ENCODE measurements at regions not wholly inside any gene's neighbourhood (a gene's known extent, or its start where the extent isn't known, plus 50 kb on each side); places are given as distances from the start of the nearest gene placed in this dataset.

DNA sequence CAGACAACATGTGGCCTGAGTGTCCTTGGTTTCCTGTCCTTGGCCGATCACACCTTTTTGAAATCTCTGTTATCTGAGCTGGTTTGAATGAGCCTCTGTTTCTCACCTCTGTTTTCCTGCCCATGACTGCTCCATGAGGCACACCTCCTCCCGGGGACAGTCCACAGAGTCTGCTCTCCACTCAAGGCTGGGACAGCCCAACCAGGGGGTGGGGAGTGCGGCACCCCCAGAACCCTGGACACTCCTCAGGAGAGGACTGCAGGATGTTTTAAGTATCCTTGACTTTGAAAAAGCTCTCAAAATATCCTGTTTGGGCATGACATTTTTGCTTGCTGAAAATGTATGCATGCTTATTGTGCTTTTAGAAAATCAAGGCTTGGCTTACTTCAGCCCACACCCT, 333.0 kb upstream of the N4BP1 start:
- DNase-seq (ENCODE audit: low spot score), result no peak

DNA sequence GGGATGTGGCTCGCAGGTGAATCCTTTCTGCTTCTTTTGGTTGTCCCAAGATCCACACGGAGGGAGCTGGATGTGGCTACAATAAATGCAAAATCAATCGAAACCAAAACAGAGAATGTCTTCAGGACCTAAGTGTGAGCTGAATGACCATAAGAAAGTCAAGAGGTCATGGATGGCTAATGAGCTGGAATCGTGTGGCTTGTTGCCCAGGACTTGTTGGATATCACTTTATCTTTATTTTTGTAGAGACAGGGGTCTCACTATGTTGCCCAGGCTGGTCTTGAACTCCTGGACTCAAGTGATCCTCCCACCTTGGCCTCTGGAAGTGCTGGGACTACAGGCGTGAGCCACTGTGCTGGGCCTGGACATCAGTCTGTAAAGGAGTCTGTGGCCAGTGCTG, 326.8 kb upstream of the N4BP1 start:
- no peak for DNase-seq (ENCODE audit: low spot score)

DNA sequence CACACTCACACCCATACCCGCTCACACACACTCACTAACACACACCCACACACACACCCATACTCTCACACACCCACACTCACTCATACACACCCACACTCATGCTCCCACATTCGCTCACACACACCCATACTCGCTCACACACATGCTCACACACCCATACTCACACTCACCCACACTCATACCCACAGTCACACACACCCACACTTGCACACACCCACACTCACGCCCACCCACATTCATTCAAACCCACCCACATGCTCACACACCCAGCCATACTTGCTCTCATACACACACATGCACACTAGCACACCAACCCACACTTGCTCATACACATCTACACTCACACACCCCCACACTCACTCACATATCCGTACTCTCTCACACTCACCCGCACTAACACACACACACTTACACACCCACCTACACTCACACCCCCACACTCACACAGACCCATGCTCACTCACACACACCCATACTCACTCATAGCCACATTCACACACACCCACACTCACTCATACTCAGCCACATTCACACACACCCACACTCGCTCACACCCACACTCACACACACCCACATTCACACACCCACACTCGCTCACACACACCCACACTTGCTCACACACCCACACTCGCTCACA, 322.4 kb upstream of the N4BP1 start:
- no peak for DNase-seq (ENCODE audit: low spot score)

DNA sequence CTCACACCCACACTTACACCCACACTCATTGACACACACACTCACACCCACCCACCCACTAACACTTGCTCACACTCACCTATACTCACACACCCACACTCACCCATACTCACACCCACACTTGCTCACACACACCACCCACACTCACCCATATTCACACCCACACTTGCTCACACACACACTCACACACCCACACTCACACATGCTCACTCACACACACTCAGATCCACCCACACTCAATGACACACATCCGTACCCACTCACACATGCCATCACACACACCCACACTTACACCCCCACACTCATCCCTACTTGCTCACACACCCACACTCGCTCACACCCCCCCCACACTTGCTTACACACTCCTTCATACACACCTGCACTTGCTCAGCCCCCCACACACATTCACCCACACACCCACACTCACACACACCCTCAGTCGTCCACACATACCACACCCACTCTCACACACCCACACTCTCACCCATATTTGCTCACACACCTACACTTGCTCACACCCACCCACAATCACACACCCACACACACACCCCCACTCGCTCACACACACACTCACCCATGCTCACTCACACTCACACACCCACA, 321.1 kb upstream of the N4BP1 start:
- DNase-seq (ENCODE audit: low spot score), result no peak

DNA sequence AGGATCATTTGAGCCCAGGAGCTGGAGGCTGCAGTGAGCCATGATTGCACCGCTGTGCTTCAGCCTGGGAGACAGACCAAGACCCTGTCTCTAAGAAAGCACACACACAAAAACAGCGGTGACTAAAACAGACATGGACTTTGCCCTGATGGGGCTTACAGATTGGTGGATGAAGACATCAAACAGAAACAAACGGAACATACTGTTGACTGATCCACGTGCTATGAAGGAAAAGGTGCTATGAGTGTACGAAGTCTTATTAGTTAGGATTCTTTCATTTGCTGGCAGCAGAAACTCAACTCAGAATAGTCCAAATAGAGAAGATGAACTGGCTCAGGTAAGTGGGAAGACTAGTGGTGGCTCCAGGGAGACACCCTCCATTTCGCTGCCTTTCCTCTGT, 309.8 kb upstream of the N4BP1 start:
- no peak for DNase-seq (ENCODE audit: low spot score)

DNA sequence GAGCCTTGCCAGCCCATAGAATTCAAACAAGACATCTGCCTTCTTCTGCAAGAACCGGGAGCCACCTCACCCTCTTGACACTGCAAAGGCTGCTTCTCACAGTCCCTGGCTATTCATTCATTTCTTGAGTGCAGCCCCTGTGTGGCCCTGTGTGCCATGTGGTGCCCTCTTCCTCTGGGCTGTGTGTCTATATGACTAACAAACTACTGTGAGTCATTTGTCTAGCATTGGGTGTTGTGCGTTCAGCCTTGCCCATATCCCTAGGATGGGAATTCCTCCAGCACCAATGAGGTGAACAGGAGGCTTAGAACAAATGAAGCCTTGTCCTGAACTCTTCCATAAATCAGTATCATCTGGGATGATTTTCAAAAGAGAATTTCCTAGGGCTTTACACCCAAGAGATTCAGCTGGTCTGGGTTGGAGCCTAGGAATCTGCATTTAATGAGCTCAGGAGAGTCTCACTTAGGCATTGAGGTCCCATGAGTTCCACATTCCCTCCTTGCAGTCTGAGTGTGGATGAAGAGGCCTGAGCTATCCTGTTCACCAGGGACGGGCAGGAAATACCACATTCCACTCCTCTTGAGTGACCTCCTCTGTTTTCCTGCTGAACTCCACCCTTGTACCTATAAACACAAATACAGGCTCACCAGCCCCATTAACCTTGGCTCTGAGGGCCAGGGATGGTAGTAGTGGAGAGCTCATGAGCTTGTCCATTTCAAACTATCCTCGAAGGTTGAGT, 308.7 kb upstream of the N4BP1 start:
- no peak for DNase-seq (ENCODE audit: low spot score)

DNA sequence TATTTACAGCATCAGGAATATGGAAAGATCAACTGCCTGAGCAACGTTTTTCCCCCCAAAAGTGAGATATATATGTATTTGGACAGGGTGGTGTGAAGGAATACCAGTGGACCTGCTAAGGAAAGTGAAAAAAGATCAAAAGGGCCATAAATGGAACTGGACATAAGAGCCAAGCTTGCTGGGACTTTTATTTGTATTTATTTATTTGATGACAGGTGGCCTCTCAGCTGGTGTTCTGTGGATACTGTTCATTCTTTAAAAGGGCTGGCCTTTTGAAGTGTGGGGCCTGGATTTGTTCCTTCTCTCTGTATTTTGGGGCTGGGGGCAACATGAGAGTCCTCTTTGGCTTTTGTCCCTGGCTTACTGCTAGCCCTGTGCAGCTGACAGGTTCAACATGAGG, 306.6 kb upstream of the N4BP1 start:
- no peak for DNase-seq (ENCODE audit: low spot score)

DNA sequence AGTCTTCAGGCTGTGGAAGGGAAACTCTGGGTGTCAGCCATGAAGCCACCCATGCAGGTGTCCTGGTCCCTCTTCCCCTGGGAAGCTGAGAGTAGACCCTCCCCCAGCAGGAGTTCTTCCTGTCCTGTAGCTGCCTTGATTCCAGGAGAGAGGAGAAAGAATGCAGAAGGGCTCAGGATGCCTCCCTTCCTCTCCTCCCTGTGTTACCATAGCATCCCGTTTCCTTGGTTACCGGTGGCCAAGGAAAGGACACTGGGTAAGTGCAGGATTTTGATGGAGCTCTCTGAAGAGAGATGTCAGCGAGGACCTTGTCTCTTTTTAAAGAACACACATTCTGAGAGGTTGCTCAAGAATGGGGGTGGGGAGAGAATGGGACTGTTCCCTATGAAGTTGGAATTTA, 304.1 kb upstream of the N4BP1 start:
- DNase-seq (ENCODE audit: low spot score), result no peak

DNA sequence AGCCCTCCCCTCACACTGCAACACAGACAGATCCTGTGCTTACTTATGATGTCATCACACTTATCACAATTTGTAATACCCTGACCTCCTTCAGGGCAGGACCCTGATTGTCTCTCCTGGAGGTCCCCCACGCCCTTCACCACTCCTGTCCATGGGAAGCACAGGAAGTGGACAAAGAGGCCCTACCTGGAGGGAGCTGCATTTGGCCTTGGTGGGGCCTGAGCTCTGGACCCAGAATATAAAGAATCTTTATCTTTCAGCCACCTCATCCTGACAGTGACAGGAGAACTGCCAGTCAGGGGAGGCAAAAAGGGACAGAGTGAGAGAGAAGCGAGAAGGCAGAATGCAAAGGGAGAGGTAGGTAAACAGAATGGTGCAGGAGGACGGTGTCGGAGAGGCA, 303.4 kb upstream of the N4BP1 start:
- no peak for DNase-seq (ENCODE audit: low spot score)

DNA sequence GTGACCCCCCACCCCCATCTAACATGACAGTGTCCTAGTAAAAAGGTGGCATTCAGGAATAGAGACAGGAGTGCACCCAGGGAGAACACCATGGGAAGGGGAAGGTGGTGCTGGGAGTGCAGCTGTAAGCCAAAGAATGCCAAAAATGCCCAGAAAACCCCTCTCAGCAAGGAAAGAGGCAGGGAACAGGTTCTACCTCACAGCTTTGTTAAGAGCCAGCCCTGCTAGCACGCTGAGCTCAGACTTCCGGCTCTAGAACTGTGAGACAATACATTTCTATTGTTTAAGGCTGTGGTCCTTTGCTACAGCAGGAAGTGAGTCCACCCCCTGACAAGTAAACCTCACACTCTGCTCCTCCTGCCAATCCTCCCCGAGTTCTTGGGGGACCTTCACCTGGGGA, 302.4 kb upstream of the N4BP1 start:
- no peak for DNase-seq (ENCODE audit: low spot score)

DNA sequence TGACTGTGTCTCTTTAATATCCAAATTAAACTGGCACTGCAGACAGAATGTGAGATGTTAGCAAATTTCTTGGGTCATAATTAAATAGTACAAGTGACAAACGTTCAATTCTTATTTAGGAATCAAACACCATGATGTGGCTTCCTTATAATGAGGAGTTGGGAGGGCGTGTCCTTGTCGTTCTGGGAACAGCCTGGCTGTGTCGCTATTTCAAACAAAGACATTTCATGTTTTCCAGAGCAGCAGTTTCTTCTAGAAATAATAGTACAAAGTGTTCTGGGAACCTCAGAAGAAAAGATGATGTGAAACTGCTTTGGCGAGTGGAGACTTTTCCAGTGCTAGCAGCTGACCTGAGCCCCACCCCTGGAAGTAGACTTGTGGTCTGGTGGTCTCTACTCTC, 301.7 kb upstream of the N4BP1 start:
- DNase-seq (ENCODE audit: low spot score), result no peak

DNA sequence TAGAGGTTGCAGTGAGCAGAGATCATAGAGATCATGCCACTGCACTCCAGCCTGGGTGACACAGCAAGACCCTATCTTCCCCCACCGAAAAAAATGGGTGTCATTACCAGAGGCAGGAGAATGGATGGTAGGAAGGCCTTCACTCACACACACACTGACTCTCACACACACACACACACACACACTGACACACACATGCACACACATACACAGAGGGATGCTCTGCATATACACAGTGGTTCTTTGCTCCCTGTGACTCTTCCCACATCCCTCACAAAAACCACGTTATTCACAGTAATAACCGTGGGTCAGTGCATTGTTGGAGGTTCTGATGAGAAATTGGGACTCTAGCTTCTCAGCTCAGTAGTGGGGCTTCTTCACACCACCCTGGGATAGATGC, 300.2 kb upstream of the N4BP1 start:
- no peak for DNase-seq (ENCODE audit: low spot score)

DNA sequence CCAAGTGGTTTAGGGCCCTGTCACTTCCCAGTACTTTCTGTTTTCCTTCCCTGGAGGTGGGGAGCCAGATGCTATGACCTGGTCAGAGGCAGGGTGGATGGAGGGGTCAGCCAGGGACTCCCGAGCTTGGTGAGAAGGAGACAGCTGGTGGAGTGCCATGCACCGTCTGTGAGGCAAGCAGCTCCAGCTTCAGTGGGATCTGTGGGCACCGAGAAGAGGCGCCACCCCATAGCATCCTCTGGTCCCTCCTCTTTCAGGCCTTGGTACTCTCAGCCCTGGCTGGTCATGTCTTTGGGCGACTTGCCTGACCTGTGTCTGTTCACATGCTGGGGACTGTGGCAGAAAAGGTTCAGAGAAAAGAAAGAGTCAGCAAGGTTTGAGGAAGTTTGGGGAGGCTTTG, 299.3 kb upstream of the N4BP1 start:
- DNase-seq (ENCODE audit: low spot score), result no peak

DNA sequence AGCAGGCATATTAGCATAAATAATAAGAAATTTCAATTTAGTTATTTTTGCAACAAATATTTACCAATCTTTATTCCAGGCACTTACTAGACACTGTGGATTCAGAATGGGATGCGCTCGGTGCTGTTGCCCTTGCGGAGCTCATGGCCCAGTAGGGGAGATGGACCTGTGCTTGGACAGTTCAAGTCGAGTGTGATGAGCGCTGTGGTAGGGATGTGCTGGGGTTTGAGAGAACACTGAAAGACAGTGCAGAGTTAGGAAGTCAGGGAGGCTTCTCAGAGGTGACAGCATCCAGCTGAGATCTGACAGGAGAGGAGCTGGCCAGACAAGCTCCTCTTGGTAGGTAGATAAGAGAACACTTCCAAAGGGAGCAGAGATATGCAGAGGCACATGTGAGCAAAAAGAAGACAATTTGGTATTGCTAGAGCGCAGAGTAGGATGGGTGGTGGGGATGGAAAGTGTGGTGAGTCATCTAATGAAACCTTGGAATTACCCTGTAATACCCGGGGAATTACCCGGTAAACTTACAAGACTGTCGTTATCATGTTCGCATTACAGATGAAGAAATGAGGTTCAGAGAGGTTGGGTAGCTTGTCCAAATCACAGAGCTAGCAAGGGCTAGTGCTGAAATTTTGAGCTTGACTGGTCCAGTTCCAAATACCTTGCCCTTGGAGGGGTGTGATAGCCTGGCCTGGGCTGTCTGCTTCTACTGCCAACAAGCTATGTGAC, 298.1 kb upstream of the N4BP1 start:
- no peak for DNase-seq (ENCODE audit: low spot score)

DNA sequence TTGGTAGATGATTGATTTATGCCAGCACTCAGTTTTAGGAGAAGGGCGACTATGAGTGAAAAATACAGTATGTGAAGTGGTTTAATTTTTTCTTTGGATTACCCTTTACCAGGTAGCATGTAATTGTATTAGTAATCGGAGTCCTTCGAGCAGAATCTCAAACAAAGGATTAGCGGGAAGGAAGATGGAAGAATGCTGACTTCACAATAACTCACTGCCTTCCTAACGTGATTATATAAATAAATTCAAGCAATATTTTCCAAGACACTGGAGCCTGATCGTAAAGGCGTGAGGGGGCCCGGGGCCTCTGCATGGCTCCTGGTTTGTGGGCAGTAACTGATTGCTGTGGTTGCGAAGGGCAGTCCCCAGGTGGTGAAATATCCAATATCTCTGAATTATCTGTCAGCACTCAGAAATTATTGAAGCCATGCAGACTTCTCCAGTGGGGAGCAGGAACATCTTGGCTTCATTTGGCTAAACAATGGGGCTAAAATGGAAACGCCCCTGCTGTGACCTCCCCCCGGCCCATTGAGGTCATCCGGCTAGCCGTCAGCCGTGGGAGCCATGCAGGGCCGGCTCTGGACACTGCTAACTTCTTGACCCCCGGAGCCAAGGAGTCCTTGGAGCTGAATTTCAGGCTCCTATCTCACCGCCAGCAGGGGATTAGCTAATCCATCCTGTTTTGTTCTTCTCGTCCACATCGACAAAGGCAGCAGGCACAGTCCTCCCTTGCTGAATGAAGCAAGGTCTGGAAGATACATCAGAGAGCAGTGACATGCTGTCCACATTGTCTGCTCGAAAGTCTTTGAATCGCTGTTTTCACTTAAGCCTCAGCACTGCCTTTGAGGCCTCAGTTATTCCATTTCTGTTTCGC, 295.9 kb upstream of the N4BP1 start:
- DNase-seq (ENCODE audit: low spot score), result no peak

DNA sequence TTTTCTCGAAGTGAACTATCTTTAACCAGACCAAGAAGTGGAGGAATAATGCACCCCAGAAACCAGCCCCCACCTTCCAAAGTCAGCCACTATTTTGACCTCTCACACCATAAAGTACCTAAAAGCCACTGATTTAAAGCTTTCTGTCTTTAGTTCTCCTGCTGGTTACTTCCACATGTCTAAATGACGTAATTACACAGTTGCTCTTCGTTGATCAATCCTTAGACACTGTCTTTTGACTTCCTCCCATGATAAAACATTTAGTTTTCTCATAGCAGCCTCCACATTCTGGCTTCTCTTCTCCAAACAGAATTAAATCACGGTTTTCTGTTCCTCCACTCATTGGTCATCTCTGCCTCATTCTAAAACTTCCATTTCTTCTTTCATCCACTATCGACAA, 294.4 kb upstream of the N4BP1 start:
- DNase-seq (ENCODE audit: low spot score), result no peak

DNA sequence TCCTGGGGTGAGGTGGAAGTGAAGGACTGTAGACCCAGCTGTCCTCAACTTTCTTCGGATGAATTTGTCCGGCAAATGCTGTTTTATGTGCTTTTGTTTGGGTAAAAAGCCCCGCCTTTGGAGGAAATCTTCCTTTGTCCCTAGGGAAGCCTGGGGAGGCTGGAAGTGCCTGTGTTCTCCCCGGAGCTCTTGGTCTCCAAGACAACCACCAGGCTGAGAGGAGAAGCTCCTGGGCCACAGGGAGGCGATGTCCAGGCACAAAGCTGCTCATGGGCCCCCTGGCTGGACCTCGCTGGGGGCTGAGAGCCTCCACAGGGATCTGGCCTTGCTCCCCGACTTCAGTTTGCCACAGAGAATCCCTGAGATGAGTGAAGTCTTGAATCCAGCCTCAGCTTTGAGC, 293.1 kb upstream of the N4BP1 start:
- DNase-seq (ENCODE audit: low spot score), result no peak

DNA sequence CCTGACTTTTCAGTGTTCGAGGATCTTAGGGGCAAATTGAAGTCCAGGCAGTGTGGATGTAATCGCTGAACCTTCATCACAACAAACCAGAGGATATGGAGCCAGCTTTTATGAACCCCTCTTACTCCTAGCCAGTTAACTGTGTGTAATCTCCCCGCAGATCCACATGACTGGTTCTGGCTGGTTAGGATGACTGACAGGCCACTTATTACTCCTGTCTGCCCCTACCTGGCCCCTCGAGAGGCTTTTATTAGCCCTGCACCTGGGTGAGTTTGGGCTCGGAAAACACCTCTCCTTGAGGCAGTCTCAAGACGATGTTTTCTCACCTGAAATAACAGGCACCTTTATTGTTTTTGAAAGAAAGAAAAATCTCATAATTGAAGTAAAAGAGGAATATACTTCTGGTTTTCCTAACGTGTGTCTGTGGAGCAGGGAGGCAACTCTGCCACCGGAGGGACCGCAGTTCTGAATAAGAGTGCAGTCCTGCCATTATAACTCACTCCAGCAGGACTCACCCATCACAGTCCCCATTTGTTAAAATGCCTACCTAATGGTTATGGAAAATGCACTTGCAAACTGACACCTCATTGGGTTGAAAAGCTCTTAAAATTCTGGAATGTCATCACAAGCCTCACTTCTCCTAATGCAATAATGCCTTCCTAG, 291.9 kb upstream of the N4BP1 start:
- no peak for DNase-seq (ENCODE audit: low spot score)

DNA sequence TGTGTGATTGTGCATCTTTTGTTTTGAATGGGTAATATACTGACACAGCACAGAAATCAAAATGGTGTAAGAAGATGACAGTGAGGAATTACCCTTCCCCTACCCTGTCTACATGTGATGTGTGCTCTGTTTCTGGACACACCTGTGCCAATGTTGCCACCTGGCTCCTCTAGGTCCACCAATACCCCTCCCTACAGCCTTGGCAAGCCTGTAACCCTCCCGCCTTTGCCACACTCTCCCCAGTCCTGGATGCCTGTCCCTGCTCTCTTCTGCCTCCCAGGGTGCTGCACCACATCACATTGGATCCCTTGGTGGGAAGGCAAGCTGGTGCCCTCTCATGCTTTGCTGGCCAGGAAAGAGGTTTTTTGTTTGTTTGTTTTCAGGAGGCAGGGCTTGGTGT, 289.5 kb upstream of the N4BP1 start:
- DNase-seq (ENCODE audit: low spot score), result no peak

DNA sequence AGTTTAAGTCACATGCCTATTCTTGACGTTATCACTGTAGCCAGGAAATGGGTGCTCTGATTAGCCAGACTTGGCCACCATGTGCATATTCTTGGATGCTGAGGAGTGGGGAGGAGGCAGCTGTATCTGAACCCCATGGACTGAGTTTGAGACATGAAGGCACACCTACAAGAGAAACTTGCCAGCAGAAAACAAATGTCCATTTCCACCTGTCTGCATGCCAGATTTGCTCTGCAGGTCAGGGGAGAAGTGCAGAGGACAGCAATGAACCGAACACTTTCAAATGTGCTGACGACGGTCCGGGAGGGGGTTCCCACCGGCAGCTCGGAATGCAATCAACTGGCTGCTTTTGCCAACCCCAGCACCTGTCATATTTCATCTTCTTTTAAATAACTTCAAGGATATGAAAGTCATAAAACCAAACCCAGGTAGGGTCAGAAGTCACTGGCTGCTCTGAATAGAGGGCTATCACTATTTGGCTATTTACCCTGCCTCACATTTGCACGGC, 287.8 kb upstream of the N4BP1 start:
- DNase-seq (ENCODE audit: low spot score), result no peak

DNA sequence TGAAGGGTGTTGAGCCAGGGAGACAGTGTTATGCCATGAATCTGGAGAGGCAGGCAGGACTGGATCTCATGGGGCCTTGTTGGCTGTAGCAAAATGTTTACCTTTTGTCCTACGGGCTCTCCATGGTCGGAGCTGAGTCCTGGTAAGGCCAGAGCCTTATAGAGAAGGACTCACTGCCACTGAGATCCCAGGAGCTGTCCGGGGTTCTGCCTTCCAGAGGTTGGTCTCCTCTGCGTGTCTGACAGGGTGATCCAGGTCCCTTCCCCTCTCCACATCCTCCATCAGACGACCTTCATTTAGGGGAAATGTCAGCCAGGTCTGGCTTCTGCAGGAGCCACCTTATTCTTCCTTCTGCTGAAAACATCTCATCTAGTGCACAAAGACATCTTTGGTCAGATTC, 285.2 kb upstream of the N4BP1 start:
- no peak for DNase-seq (ENCODE audit: low spot score)

Data from activated CD4-positive, alpha-beta T cell treated with anti-CD3 and anti-CD28 coated beads, Interleukin-2, Interleukin-4, amounts not matched to agents 100 ng/mL and 50 ng/mL, durations not matched to agents 16 hours and 8 hours (primary cell).